Gastroesophageal sphincter (tissue), 3 donors: ENCODE measurements at regions not wholly inside any gene's neighbourhood (a gene's known extent, or its start where the extent isn't known, plus 50 kb on each side); places are given as distances from the start of the nearest gene placed in this dataset.
"Not testable (repeated sequence)": the region's sequence is repeated elsewhere in the genome, so short reads cannot be mapped to it uniquely, and the experiment has no call there.

Experiments
- CTCF ChIP-seq, 4 experiments: fragments of 200-600 bp in 2 of 4; fragments of 450-650 bp in 2 of 4; sonication (generic) in 1 of 4; IDR thresholded peaks; one replicate each; pipeline ENCODE4 v1.5.1; 2017 to 2019; ENCODE audit warnings: antibody characterized with exemption in 4 of 4, mild to moderate bottlenecking in 2 of 4, moderate library complexity in 2 of 4
- EP300 ChIP-seq: sonication (generic); formaldehyde crosslinking; IDR thresholded peaks from one replicate; pipeline ENCODE4 v1.6.1; 2017; ENCODE audit warnings: antibody characterized with exemption, mild to moderate bottlenecking
- POLR2A ChIP-seq, 2 donors: fragments of 450-650 bp; IDR thresholded peaks; one replicate each; pipeline ENCODE4 v1.6.1; 2017; ENCODE audit warnings: antibody characterized with exemption in 2 of 2, mild to moderate bottlenecking in 2 of 2, moderate library complexity in 1 of 2
- POLR2AphosphoS5 ChIP-seq: sonication (generic); formaldehyde crosslinking; IDR thresholded peaks from one replicate; pipeline ENCODE4 v1.6.1; 2017; ENCODE audit warnings: antibody characterized with exemption

- TF ChIP-seq POLR2A (IDR thresholded peaks at IDR 0.05); CTCF (IDR thresholded peaks at IDR 0.05); EP300; POLR2AphosphoS5: not testable (repeated sequence)
Observed at GRCh38 chr3:104361748-104362147, 1005.0 kb upstream of the ALCAM start.
